HG02763 (cell line): ENCODE measurements at regions not wholly inside any gene's neighbourhood (a gene's known extent, or its start where the extent isn't known, plus 50 kb on each side); places are given as distances from the start of the nearest gene placed in this dataset.
"Not testable (repeated sequence)": the region's sequence is repeated elsewhere in the genome, so short reads cannot be mapped to it uniquely, and the experiment has no call there.

Experiments
- ATAC-seq: cut with Tn5 transposase; IDR thresholded peaks from one replicate; pipeline ENCODE4 v1.9.1; 2021; ENCODE audit warnings: mild to moderate bottlenecking, moderate library complexity; ENCODE audit not compliant: unreplicated experiment

DNA sequence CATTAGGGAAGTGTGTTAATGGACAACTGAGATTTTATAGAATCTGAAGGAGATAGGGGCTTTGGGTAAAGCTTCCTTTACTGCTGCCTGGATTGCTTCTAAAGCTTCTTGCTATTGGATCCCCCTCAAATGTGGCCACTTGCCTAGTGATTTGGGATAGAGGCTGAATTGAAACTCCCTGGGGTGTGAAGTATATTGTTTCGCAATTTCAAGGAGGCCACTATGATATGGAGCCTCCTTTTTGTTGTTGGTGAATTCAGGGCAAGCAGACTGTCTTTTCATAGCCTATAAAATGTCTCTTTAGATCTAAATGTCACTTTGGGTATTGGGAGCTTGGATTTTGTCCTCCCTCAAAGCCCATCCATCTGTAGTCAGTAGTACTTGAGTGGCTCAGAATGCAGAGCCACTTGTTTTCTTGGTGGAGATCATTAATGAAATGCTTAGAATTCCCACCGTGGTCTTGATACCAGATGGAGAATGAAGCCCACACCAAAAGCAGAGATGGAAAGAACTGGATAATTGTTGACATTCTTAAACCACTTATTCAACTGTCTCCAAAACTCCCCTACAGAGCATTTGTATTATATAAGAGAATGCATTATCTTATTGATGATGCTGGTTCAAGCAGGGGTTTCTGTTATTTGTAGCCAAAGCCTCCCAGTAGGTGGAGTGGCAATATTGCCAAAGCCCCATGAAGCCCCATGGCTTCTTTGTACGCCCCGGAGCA, 144.3 kb upstream of the KCNE2 start:
- no peak for ATAC-seq

- ATAC-seq: no peak
Observed at GRCh38 chr21:34220556-34221195, 143.1 kb upstream of the KCNE2 start.

DNA sequence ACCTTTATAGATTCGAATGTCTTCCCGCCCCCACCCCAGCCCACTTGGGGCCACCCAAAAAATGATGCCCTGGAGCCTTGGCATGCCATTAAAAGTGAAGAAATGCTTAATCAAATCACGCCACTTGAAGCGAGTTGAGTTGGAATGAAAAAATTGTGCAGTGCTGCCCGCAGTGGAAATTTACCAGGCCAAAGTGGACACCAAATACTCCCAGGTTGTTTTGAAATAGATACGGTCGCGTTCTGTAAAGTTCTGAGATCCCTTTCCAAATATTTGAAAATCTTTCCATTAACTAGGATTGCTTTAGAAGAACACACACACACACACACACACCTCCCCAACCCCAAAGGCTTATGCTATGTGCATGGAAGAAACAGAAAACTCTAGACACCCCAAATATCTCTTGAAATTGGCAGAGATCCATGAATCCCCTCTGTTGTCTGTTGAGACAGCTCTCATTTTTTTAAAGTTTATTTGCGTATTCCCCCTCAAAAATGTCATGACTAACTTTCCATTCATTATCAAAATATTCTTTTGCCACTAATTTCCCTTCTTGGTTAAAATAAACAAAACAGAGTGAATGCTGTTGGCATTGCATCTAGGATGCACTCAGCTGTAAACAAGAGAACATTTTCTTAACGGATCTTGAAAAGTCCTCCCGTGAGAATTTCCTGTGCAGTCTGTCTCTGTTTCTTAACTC, 142.3 kb upstream of the KCNE2 start:
- no peak for ATAC-seq

DNA sequence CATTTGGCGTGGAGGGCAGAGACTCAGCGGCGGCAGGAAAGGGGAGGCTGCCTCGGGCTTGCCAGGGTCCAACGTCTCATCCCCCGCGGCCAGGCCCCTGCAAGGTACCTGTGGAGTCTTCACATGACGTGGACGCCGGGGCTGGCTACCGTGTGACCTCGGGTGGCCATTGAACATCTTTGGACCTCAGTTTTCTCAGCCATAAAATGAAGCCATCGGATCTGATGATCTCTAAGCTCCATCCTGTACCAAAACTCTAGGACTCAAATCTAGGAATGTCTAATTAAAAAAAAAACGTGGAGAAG, 141.8 kb upstream of the KCNE2 start:
- no peak for ATAC-seq

DNA sequence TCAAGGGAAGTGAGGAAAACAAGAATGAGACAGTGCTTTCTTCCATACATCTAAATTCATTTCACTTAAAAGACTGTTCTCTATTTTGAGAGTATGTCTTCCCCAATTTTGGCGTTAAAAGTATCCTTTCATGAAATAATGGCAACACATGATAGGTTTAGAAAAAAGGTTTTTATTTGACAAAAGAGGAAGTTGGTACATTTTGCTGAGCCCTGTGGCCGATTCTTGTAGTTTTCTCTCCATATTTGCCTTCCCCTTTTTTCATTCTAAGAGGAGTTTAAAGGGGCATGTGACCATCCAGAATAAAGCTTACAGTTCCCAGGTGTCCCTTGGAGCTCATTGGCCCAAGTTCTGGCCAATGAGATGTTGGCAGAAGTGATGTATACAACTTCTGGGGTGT, 140.4 kb upstream of the KCNE2 start:
- ATAC-seq: no peak

- ATAC-seq: no peak
Observed at GRCh38 chr21:34227386-34227852, 136.4 kb upstream of the KCNE2 start.

- no peak for ATAC-seq
Observed at GRCh38 chr21:34228792-34229191, 135.0 kb upstream of the KCNE2 start.

DNA sequence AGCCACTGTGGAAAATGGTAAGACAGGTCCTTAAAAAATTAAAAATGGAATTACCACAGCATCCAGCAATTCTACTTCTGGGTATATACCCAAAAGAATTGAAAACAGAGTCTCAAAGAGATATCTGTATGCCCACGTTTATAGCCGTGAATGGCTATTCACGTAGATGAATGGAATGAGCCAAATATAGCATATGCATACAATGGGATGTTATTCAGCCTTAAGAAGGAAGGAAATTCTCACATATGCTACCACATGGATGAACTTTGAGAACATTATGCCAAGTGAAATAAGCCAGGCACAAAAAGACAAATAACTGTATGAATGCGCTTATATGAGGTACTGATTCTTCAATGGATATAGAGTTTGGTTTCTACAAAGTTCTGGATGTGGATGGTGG, 134.5 kb upstream of the KCNE2 start:
- no peak for ATAC-seq

- ATAC-seq: not testable (repeated sequence)
Observed at GRCh38 chr21:34233741-34234140, 130.1 kb upstream of the KCNE2 start.

DNA sequence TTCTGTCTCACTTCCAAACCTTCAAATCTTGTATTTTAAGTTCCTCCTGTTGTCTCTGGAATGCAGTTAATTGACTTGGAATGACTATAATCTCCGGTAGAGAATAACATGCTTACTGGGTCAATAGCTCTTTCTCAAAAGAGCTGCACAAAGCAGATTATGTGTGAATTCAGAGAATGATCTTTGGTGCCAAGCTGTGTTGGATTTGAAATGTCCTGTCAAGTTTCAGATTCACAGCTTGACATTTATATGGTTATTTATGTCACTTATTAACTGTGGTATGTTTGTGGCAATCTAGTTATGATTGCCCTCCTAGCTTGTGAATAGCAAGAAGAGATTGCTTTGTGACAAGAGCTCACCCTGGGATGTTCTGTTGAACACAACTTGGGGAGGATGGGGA, 128.3 kb upstream of the KCNE2 start:
- no peak for ATAC-seq

GRCh38 chr21:34242973-34243372, 120.8 kb upstream of the KCNE2 start:
- no peak for ATAC-seq

DNA sequence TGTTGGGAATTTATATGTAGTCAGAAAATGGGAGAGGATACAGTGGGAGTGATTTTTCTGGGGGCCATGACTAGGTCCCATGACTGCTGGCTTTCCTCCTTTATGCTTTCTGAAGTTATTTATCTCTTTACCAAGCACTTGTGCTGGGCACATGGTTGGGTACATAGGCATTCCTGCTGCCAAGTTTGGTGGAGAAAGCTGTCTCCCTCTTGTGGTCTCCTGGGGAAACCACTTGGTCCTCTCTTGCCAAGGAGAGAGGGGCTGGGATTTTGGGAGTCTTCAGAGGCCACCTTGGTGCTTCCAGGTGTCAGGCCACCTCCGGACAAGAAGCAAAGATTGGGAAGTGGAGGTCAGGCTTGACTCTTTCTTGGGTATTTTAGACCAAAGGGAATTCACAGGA, 120.2 kb upstream of the KCNE2 start:
- no peak for ATAC-seq

GRCh38 chr21:34252751-34253150, 111.1 kb upstream of the KCNE2 start:
- ATAC-seq: no peak

- ATAC-seq: no peak
Observed at GRCh38 chr21:34255073-34255472, 108.7 kb upstream of the KCNE2 start.

DNA sequence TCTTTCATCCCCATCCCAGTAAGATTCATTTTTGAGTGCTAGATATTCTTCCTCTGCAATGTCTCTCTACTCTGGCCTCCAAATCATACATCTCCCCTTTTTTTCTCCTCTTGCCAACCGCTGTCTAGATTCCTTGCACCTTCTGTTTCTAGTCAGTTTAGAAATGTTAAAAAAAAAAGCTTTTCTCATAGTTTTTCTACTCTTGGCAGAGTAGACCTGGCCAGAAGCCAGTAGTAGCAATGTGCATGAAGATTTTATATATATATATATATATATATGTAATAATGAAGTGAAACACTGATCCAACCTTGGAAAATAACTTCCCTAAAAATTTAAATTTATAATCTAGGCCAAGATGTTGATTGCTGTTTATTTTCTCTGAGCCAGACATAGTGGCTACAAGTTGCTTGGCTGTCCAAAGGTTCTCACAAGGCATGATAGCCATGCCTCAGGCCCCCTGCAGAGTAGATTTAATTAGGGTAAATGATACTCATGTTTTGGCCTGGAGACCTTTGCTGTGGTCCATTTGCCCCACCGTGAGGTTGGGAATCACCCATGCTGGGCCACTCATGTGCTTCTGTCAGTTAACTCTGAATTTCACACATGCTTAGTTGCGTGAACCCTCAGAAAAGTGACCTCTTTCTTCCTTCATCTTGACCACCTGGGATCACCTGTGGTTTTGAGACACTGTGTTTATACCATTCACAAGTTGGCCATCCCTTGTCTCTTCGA, 103.4 kb upstream of the KCNE2 start:
- no peak for ATAC-seq

- ATAC-seq: no peak
Observed at GRCh38 chr21:34261841-34262468, 101.9 kb upstream of the KCNE2 start.

DNA sequence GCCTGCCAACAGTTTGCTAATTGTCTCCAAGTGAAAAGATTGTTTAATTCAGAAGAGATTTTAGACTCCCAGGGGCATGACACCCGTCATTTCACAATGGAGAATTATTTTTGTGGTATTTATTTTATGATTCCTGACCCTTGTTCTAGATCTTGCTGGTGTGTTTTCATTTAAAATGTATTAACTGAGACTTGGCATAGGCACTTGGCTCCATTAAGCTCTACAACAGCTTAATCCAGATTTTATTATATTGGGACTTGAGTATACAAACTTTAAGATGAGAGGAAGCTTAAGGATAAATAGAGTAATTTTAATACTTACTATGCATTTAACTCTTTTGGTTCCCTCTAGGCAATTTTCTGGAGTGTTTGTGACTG, 101.3 kb upstream of the KCNE2 start:
- ATAC-seq: no peak

DNA sequence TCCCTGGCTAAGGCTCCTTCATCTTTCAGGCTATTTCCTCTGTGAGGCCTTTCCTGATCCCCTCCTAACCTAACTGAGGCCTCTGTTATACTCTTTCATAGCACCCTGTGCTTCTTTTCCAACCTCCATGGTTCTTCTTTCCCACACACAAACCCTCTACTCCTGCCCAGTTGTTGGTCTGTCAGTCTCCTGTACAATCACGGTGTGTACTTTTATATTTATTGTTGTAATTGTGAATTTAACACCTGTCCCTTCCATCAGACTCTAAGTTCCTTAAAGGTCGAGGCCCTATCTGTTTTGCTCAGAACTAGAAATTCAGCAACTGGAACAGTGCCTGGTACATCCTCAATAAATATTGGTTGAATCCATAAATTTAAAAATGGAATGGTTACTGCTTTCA, 100.2 kb upstream of the KCNE2 start:
- ATAC-seq: no peak

GRCh38 chr21:34266351-34266750, 97.5 kb upstream of the KCNE2 start:
- ATAC-seq: no peak

GRCh38 chr21:34268493-34268892, 95.3 kb upstream of the KCNE2 start:
- no peak for ATAC-seq

GRCh38 chr21:34270411-34270810, 93.4 kb upstream of the KCNE2 start:
- ATAC-seq: no peak
